Prostate gland (tissue), 2 donors: ENCODE measurements at regions not wholly inside any gene's neighbourhood (a gene's known extent, or its start where the extent isn't known, plus 50 kb on each side); places are given as distances from the start of the nearest gene placed in this dataset.

Source experiments
- DNase-seq: peaks from one replicate; pipeline ENCODE4 v3.0.0-alpha.2; 2019; ENCODE audit warnings: low spot score
- H3K27ac ChIP-seq, 2 donors: fragments of 200-600 bp; sonication (generic); 2 replicates each; pipeline ENCODE4 v1.5.1; 2017 to 2019
- H3K27me3 ChIP-seq: fragments of 200-600 bp; sonication (generic); replicated peaks from 2 replicates; pipeline ENCODE4 v1.5.1; 2019; ENCODE audit not compliant: insufficient read depth
- H3K36me3 ChIP-seq, 2 donors: fragments of 200-600 bp; sonication (generic); 1 replicate in 1 of 2; 2 replicates in 1 of 2; pipeline versions ENCODE4 v1.5.1 to v1.8.1; 2017 to 2019
- H3K4me1 ChIP-seq: fragments of 200-600 bp; sonication (generic); replicated peaks from 2 replicates; pipeline ENCODE4 v1.5.1; 2019
- H3K4me3 ChIP-seq, 2 donors: fragments of 200-600 bp; sonication (generic); 2 replicates each; pipeline ENCODE4 v1.5.1; 2017 to 2019
- H3K9me3 ChIP-seq: fragments of 200-600 bp; sonication (generic); 2 replicates; pipeline ENCODE4 v1.5.1; 2017
- POLR2A ChIP-seq: fragments of 450-650 bp; IDR thresholded peaks from one replicate; pipeline ENCODE4 v1.6.1; 2016; ENCODE audit warnings: antibody characterized with exemption, mild to moderate bottlenecking
- POLR2AphosphoS5 ChIP-seq: sonication (generic); formaldehyde crosslinking; IDR thresholded peaks from one replicate; pipeline ENCODE4 v1.6.1; 2017; ENCODE audit warnings: antibody characterized with exemption
- WGBS: methylation state at CpG from one replicate; pipeline ENCODE4 v1.1.5; 2018; 5-methylcytosine and 5-hydroxymethylcytosine counted together
- intact Hi-C: fragments of 100-400 bp; cut with DNase I; formaldehyde crosslinking; loops from one replicate; pipeline ENCODE4 v1.14.2; 2022
- TF ChIP-seq, protein P1 (sequence below), 4 experiments: fragments of 200-600 bp in 2 of 4; fragments of 450-650 bp in 2 of 4; sonication (generic) in 2 of 4; IDR thresholded peaks; 1 replicate in 3 of 4; 2 replicates in 1 of 4; pipeline ENCODE4 v1.5.1; 2016 to 2019; ENCODE audit warnings: antibody characterized with exemption in 4 of 4, mild to moderate bottlenecking in 2 of 4, moderate library complexity in 2 of 4

DNA sequence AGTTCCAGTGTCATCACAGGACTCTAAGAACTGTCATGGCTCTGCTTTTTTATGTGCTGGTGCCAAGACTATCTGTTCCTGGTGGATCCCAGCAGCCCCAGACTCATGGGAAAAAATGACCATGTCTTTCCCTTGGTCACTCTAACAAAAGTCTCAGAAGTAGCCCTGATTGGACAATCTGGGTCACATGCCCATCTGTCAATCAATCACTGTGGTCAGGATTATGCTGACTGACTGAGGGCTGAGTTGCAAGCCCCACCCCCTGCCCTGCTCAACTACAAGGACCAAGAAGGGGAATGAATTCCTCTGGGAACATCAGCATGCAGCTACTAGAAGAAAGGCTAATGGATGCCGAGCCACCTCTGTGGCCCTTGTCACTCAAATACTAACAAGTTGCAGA is 91.6 kb downstream of the EDN3 start:
- Histone ChIP-seq H3K27me3 (no peaks in the 10 kb centered on the region), H3K9me3 (no peaks in the 10 kb centered on the region), H3K27ac (no peak overlapping the region), H3K4me1 (no peaks in the 10 kb centered on the region), H3K36me3 (no peaks in the 10 kb centered on the region), H3K4me3 (no peak overlapping the region)
- WGBS: 93% methylated on average over 1 of the region's 1 CpG
- TF ChIP-seq, protein P1, sequence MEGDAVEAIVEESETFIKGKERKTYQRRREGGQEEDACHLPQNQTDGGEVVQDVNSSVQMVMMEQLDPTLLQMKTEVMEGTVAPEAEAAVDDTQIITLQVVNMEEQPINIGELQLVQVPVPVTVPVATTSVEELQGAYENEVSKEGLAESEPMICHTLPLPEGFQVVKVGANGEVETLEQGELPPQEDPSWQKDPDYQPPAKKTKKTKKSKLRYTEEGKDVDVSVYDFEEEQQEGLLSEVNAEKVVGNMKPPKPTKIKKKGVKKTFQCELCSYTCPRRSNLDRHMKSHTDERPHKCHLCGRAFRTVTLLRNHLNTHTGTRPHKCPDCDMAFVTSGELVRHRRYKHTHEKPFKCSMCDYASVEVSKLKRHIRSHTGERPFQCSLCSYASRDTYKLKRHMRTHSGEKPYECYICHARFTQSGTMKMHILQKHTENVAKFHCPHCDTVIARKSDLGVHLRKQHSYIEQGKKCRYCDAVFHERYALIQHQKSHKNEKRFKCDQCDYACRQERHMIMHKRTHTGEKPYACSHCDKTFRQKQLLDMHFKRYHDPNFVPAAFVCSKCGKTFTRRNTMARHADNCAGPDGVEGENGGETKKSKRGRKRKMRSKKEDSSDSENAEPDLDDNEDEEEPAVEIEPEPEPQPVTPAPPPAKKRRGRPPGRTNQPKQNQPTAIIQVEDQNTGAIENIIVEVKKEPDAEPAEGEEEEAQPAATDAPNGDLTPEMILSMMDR (IDR thresholded peaks at IDR 0.05): no peak
- TF ChIP-seq POLR2AphosphoS5: no peak
- DNase-seq: no peak
- intact Hi-C loops: no loop called here

DNA sequence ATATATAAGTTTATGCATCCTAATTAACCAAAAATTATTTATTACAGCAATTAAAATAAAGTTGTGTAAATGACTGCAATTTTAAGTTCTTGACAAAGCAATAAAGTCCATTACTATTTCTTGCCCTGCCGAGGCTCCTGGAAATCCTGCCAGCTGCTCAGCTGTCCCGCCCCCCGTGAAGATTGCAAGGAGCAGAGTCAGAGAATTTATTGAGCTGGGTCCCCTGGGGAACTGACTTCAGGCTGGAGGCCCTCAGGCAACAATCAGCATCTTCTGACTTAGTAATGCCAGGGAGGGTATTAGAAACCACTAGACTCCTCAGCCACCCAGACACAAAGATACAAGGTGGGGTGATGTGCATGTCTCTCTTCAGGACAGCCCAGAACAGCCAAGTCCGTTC is 92.3 kb downstream of the EDN3 start:
- Histone ChIP-seq H3K36me3 (no peaks in the 10 kb centered on the region), H3K27me3 (no peaks in the 10 kb centered on the region), H3K9me3 (no peaks in the 10 kb centered on the region), H3K4me1 (no peaks in the 10 kb centered on the region), H3K4me3 (no peak overlapping the region), H3K27ac (no peak overlapping the region)
- intact Hi-C loops: no loop called here
- DNase-seq: no peak
- TF ChIP-seq, protein P1 (IDR thresholded peaks at IDR 0.05): no peak
- TF ChIP-seq POLR2A: no peak
- no peak for TF ChIP-seq POLR2AphosphoS5
- 50% methylated on average over 4 of the region's 4 CpGs for WGBS

DNA sequence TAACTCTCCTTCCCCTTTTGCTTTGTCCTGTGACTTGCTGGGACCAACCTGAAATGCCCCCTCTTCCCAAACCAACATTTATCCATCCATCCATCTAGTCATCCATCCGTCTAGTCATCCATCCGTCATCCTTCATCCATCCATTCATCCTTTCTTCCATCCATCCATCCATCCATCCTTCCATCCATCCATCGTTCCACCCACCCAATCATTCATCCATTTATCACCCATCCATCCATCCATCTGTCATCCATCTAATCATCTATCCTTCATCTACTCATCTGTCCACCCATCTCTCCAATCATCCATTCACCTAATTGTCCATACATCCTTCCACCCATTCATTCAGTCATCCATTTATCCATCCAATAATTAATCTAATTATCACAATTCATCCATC is 92.7 kb downstream of the EDN3 start:
- no peak overlapping the region for H3K4me3 ChIP-seq
- H3K4me1 ChIP-seq: no peaks in the 10 kb centered on the region
- TF ChIP-seq, protein P1 (IDR thresholded peaks at IDR 0.05): no peak
- TF ChIP-seq POLR2A (no peak), POLR2AphosphoS5 (no peak)
- no peaks in the 10 kb centered on the region for H3K27me3 ChIP-seq
- intact Hi-C loops: no loop called here
- no peaks in the 10 kb centered on the region for H3K9me3 ChIP-seq
- 96% methylated on average over 3 of the region's 3 CpGs for WGBS
- H3K27ac ChIP-seq: no peak overlapping the region
- no peaks in the 10 kb centered on the region for H3K36me3 ChIP-seq
- no peak for DNase-seq

DNA sequence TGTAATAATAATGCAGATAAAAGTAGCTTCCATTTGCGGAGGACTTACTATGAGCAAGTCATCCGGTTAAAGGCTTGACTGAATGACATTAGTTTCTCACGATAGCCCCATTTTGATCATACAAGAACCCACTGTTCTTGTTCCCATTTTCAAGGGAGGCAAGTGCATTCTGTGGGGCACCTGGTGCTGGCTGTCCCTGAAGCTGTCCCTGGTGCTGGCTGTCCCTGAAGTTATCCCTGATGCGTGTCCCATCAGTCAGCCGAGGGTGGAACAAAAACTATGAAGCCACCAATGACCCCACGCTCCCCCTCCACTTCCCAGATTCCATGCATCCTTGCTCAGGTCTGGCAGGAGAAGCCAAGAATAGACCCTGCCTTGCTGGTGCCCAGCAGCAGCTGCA is 95.3 kb downstream of the EDN3 start:
- Histone ChIP-seq H3K4me3 (no peak overlapping the region), H3K27ac (no peak overlapping the region), H3K27me3 (no peaks in the 10 kb centered on the region), H3K4me1 (no peaks in the 10 kb centered on the region), H3K36me3 (no peaks in the 10 kb centered on the region), H3K9me3 (no peaks in the 10 kb centered on the region)
- no peak for DNase-seq
- 87% methylated on average over 6 of the region's 6 CpGs for WGBS
- no peak for TF ChIP-seq POLR2AphosphoS5
- intact Hi-C loops: no loop called here

DNA sequence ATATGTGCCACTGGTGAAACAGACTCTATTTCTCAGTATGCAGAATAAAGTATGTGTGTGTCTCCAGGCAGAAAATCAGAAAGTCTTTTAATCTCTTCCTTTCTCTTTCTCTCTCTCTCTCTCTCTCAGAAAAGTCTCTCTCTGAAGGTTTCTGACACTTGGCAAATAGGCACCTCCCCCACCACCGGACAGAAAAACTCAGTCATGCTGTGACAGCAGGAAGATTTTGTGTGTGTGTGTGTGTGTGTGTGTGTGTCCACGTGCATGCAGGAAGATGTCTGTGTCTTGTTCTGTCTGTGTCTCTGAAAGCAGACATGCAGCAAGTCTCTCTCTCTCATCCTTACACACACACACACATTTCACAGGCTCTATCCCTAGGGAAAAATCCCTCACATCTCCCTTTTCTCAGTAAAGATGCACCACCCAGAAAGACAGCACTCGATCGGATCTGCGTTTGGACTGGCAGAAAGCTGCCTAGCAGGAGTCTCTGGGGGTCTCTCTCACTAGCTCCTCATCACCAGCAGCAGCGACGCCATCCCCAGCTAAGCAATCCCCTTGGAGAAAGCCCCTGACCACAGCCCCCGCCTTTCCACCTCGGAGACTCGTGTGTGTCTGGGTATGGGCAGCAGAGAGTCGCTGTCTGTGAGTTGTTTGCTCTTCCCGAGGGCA is 98.3 kb downstream of the EDN3 start:
- TF ChIP-seq POLR2A (no peak), POLR2AphosphoS5 (no peak)
- TF ChIP-seq, protein P1 (IDR thresholded peaks at IDR 0.05): no peak
- Histone ChIP-seq H3K27me3 (no peaks in the 10 kb centered on the region), H3K36me3 (no peaks in the 10 kb centered on the region), H3K9me3 (no peaks in the 10 kb centered on the region), H3K4me1 (no peaks in the 10 kb centered on the region), H3K27ac (no peak overlapping the region), H3K4me3 (no peak overlapping the region)
- no peak for DNase-seq
- intact Hi-C loops: no loop called here
- WGBS: 51% methylated on average over 12 of the region's 12 CpGs
